B cell (primary cell): ENCODE measurements at regions not wholly inside any gene's neighbourhood (a gene's known extent, or its start where the extent isn't known, plus 50 kb on each side); places are given as distances from the start of the nearest gene placed in this dataset.

Source experiments
- ATAC-seq: fragments of 200-7000 bp; cut with Tn5 transposase; one replicate; pipeline ENCODE4 v1.10.0; 2021; ENCODE audit warnings: low read depth, mild to moderate bottlenecking, moderate number of reproducible peaks, moderate library complexity
- CTCF ChIA-PET: fragments of 350-600 bp; sonication (Branson Sonifier 250); formaldehyde crosslinking; loops from one replicate; lab custom pipeline; 2021; ENCODE audit warnings: antibody characterized with exemption, inconsistent platforms; lab: Charles Lee
- POLR2A ChIA-PET: fragments of 350-600 bp; sonication (Branson Sonifier 250); formaldehyde crosslinking; loops from one replicate; lab custom pipeline; 2021; ENCODE audit warnings: antibody characterized with exemption; lab: Charles Lee
- DNase-seq: peaks from one replicate; pipeline ENCODE4 v3.0.0; 2013
- H2AFZ ChIP-seq: 2 replicates; pipeline ENCODE4 v1.6.1; 2012; ENCODE audit warnings: mild to moderate bottlenecking, low read depth, low read length; ENCODE audit not compliant: insufficient read depth, poor library complexity, severe bottlenecking
- H3K27ac ChIP-seq, 2 donors: 1 replicate in 1 of 2; 2 replicates in 1 of 2; pipeline ENCODE4 v1.5.1; 2012 to 2013; ENCODE audit warnings: low read length in 2 of 2, mild to moderate bottlenecking in 2 of 2, moderate library complexity in 1 of 2
- H3K27me3 ChIP-seq, 4 experiments: fragments of 200-600 bp in 1 of 4; sonication (generic) in 1 of 4; replicated peaks in 1 of 4; 1 replicate in 2 of 4; 2 replicates in 2 of 4; pipeline versions ENCODE4 v1.6.1 to v1.7.0; 2013 to 2016; ENCODE audit warnings: low read length in 3 of 4, mild to moderate bottlenecking in 2 of 4, mixed read lengths in 1 of 4, moderate library complexity in 1 of 4; ENCODE audit not compliant: insufficient read depth in 4 of 4, control insufficient read depth in 3 of 4; ENCODE audit errors: control extremely low read depth in 1 of 4
- H3K36me3 ChIP-seq, 2 experiments: replicated peaks in 1 of 2; 1 replicate in 1 of 2; 2 replicates in 1 of 2; pipeline versions ENCODE4 v1.6.1 to v1.7.1; 2013; ENCODE audit warnings: low read length in 1 of 2; ENCODE audit not compliant: insufficient read depth in 2 of 2, control insufficient read depth in 1 of 2; ENCODE audit errors: control extremely low read depth in 1 of 2, extremely low read depth in 1 of 2
- H3K4me1 ChIP-seq, 2 donors: fragments of 200-600 bp in 1 of 2; sonication (generic) in 1 of 2; 1 replicate in 1 of 2; 2 replicates in 1 of 2; pipeline versions ENCODE4 v1.5.1 to v1.6.1; 2013 to 2017; ENCODE audit warnings: low read length in 2 of 2; ENCODE audit not compliant: control insufficient read depth in 2 of 2, insufficient read depth in 2 of 2
- H3K4me2 ChIP-seq: replicated peaks from 2 replicates; pipeline ENCODE3; 2012; ENCODE audit warnings: mild to moderate bottlenecking, low read depth, low read length; ENCODE audit not compliant: poor library complexity, severe bottlenecking
- H3K4me3 ChIP-seq, 5 experiments: fragments of 200-600 bp in 1 of 5; sonication (generic) in 1 of 5; 1 replicate in 3 of 5; 2 replicates in 2 of 5; pipeline versions ENCODE4 v1.5.1 to v1.7.0; 2011 to 2016; ENCODE audit warnings: low read length in 4 of 5, mild to moderate bottlenecking in 4 of 5, low read depth in 2 of 5, control low read depth in 1 of 5, moderate library complexity in 1 of 5; ENCODE audit not compliant: insufficient read depth in 1 of 5; ENCODE audit errors: control extremely low read depth in 1 of 5, extremely low read depth in 1 of 5
- H3K79me2 ChIP-seq: fragments of 200-600 bp; sonication (generic); one replicate; pipeline ENCODE4 v1.6.0; 2016; ENCODE audit warnings: low read length; ENCODE audit not compliant: control insufficient read depth, insufficient read depth
- H3K9ac ChIP-seq: fragments of 200-600 bp; sonication (generic); 2 replicates; pipeline ENCODE4 v1.6.1; 2017; ENCODE audit warnings: mild to moderate bottlenecking, low read length, moderate library complexity
- H3K9me3 ChIP-seq, 3 donors: one replicate each; pipeline versions ENCODE4 v1.6.1 to v1.7.1; 2013; ENCODE audit warnings: low read length in 2 of 3; ENCODE audit not compliant: control insufficient read depth in 2 of 3, insufficient read depth in 1 of 3; ENCODE audit errors: control extremely low read depth in 1 of 3
- H4K20me1 ChIP-seq: 2 replicates; pipeline ENCODE4 v1.6.0; 2012; ENCODE audit warnings: mild to moderate bottlenecking, low read length; ENCODE audit not compliant: insufficient read depth, control insufficient read depth, poor library complexity, severe bottlenecking
- H3K27ac Mint-ChIP-seq: one replicate; pipeline ENCODE4 v1.8.0; 2021; ENCODE audit warnings: mixed read lengths
- H3K27me3 Mint-ChIP-seq: one replicate; pipeline ENCODE4 v1.8.0; 2021; ENCODE audit warnings: mixed read lengths
- H3K4me1 Mint-ChIP-seq: one replicate; pipeline ENCODE4 v1.8.0; 2021; ENCODE audit warnings: mixed read lengths
- H3K4me3 Mint-ChIP-seq: one replicate; pipeline ENCODE4 v1.8.0; 2021; ENCODE audit warnings: mixed read lengths
- H3K9me3 Mint-ChIP-seq: one replicate; pipeline ENCODE4 v1.8.0; 2022; ENCODE audit warnings: mixed read lengths; ENCODE audit not compliant: insufficient read depth
- EZH2 ChIP-seq: IDR thresholded peaks from 2 replicates; pipeline ENCODE4 v1.6.1; 2012; ENCODE audit warnings: borderline replicate concordance, low read depth, mild to moderate bottlenecking, moderate library complexity, low read length; ENCODE audit not compliant: insufficient read depth, poor library complexity, severe bottlenecking
- intact Hi-C: fragments of 100-400 bp; cut with micrococcal nuclease; formaldehyde crosslinking; loops from one replicate; pipeline ENCODE4 v1.10.0; 2022
- TF ChIP-seq, protein P1 (sequence below): fragments of 200-600 bp; IDR thresholded peaks from one replicate; pipeline ENCODE4 v1.8.0; 2022; ENCODE audit warnings: antibody characterized with exemption, mild to moderate bottlenecking

DNA sequence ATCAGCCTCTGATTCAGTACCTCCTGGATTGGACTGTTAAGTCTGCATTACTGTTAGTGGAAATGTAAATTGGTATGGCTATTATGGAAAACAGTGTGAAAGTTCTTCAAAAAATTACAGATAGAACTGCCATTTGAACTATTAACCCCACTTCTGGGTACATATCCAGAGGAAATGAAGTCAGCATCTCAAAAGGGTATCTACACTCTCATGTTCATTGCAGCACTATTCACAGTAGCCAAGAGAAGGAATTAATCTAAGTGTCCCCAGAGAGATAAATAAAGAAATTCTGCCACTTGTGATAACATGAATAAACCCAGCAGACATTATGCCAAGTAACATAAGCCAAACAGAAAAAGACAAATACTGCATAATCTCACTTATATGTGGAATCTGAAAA, 676.0 kb downstream of the PLA2G4A start:
- no peak for DNase-seq
- H3K4me3 Mint-ChIP-seq, result no peak overlapping the region
- intact Hi-C loops, result no loop called here
- Histone ChIP-seq H3K9ac (no peak overlapping the region), H3K4me3 (no peak overlapping the region), H3K36me3 (no peaks in the 10 kb centered on the region), H3K79me2 (no peaks in the 10 kb centered on the region), H3K27ac (no peak overlapping the region), H2AFZ (no peak overlapping the region), H3K4me2 (no peak overlapping the region), H3K9me3 (no peaks in the 10 kb centered on the region), H4K20me1 (no peaks in the 10 kb centered on the region), H3K27me3 (no peaks in the 10 kb centered on the region), H3K4me1 (no peaks in the 10 kb centered on the region)
- no peak overlapping the region for H3K27ac Mint-ChIP-seq
- no peaks in the 10 kb centered on the region for H3K27me3 Mint-ChIP-seq
- TF ChIP-seq, protein P1, sequence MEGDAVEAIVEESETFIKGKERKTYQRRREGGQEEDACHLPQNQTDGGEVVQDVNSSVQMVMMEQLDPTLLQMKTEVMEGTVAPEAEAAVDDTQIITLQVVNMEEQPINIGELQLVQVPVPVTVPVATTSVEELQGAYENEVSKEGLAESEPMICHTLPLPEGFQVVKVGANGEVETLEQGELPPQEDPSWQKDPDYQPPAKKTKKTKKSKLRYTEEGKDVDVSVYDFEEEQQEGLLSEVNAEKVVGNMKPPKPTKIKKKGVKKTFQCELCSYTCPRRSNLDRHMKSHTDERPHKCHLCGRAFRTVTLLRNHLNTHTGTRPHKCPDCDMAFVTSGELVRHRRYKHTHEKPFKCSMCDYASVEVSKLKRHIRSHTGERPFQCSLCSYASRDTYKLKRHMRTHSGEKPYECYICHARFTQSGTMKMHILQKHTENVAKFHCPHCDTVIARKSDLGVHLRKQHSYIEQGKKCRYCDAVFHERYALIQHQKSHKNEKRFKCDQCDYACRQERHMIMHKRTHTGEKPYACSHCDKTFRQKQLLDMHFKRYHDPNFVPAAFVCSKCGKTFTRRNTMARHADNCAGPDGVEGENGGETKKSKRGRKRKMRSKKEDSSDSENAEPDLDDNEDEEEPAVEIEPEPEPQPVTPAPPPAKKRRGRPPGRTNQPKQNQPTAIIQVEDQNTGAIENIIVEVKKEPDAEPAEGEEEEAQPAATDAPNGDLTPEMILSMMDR, result no peak
- TF ChIP-seq EZH2, result no peak
- peaks cover 3% of the 10 kb centered on the region for H3K9me3 Mint-ChIP-seq
- ATAC-seq, result no peak
- ChIA-PET CTCF (no interaction called here), POLR2A (no interaction called here)
- H3K4me1 Mint-ChIP-seq, result no peaks in the 10 kb centered on the region

DNA sequence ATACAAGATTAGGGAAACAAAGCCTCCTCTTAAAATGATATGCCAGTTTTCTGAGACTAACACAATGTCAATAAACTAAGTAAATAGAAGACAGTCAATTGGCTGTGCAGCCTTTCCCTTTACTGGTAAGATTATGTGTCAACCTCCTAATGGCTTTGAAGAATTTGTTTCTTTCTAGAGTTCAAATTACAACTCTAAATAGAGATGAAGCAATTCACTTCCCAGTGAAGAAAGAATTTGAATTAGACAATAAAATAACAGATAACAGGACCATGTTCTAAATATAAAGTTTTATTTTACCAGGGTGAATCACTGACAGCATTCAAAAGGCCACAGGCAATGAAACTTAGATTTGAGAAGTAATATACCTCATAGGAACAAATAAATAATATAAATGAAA, 680.3 kb downstream of the PLA2G4A start:
- Histone ChIP-seq H3K9ac (no peak overlapping the region), H4K20me1 (no peaks in the 10 kb centered on the region), H3K36me3 (no peaks in the 10 kb centered on the region), H3K27me3 (no peaks in the 10 kb centered on the region), H3K4me1 (no peaks in the 10 kb centered on the region), H3K27ac (no peak overlapping the region), H3K4me3 (no peak overlapping the region), H2AFZ (no peak overlapping the region), H3K9me3 (no peaks in the 10 kb centered on the region), H3K4me2 (no peak overlapping the region), H3K79me2 (no peaks in the 10 kb centered on the region)
- intact Hi-C loops, result no loop called here
- Mint-ChIP-seq H3K9me3 (peaks cover 5% of the 10 kb centered on the region), H3K4me1 (no peaks in the 10 kb centered on the region), H3K27ac (no peak overlapping the region), H3K27me3 (no peaks in the 10 kb centered on the region), H3K4me3 (no peak overlapping the region)
- TF ChIP-seq, protein P1, result no peak
- no peak for TF ChIP-seq EZH2
- ATAC-seq (no peak), DNase-seq (no peak)
- ChIA-PET CTCF (no interaction called here), POLR2A (no interaction called here)
